DMS53 (cell line): ENCODE measurements at regions not wholly inside any gene's neighbourhood (a gene's known extent, or its start where the extent isn't known, plus 50 kb on each side); places are given as distances from the start of the nearest gene placed in this dataset.
A peak's percentile ranks its signal among the peaks of the same experiment; 100 is the strongest.

Experiments used
- DNase-seq: peaks from one replicate; lab custom pipeline; 2025; lab: John Stamatoyannopoulos, UW

- DNase-seq, result no peak
Observed at GRCh38 chr3:74351213-74351612, 263.2 kb downstream of the CNTN3 start.

- DNase-seq, result no peak
Observed at GRCh38 chr3:74349015-74349414, 265.4 kb downstream of the CNTN3 start.

GRCh38 chr3:74347563-74348268 lies 266.7 kb downstream of the CNTN3 start:
- DNase-seq, result no peak

- DNase-seq, result no peak
Observed at GRCh38 chr3:74346896-74347295, 267.6 kb downstream of the CNTN3 start.

GRCh38 chr3:74345701-74346100 lies 268.8 kb downstream of the CNTN3 start:
- no peak for DNase-seq

- DNase-seq, result no peak
Observed at GRCh38 chr3:74344865-74345440, 269.5 kb downstream of the CNTN3 start.

- no peak for DNase-seq
Observed at GRCh38 chr3:74343391-74343790, 271.1 kb downstream of the CNTN3 start.

- no peak for DNase-seq
Observed at GRCh38 chr3:74338998-74339397, 275.5 kb downstream of the CNTN3 start.

- DNase-seq, result no peak
Observed at GRCh38 chr3:74332165-74332564, 282.3 kb downstream of the CNTN3 start.

- no peak for DNase-seq
Observed at GRCh38 chr3:74331711-74332110, 282.7 kb downstream of the CNTN3 start.

GRCh38 chr3:74329096-74329495 lies 285.4 kb downstream of the CNTN3 start:
- DNase-seq, result no peak

- DNase-seq, result peak; percentile 0
Observed at GRCh38 chr3:74328435-74328834, 286.0 kb downstream of the CNTN3 start.

GRCh38 chr3:74315291-74315690 lies 299.2 kb downstream of the CNTN3 start:
- DNase-seq, result no peak

- no peak for DNase-seq
Observed at GRCh38 chr3:74314696-74315095, 299.8 kb downstream of the CNTN3 start.

- no peak for DNase-seq
Observed at GRCh38 chr3:74309716-74310115, 304.7 kb downstream of the CNTN3 start.

- no peak for DNase-seq
Observed at GRCh38 chr3:74304424-74304823, 310.0 kb downstream of the CNTN3 start.

- DNase-seq, result no peak
Observed at GRCh38 chr3:74303711-74304110, 310.7 kb downstream of the CNTN3 start.

- DNase-seq, result no peak
Observed at GRCh38 chr3:74302969-74303368, 311.5 kb downstream of the CNTN3 start.

- DNase-seq, result no peak
Observed at GRCh38 chr3:74302281-74302680, 312.2 kb downstream of the CNTN3 start.

GRCh38 chr3:74301056-74301455 lies 313.4 kb downstream of the CNTN3 start:
- DNase-seq, result no peak

GRCh38 chr3:74295479-74295878 lies 319.0 kb downstream of the CNTN3 start:
- DNase-seq, result no peak

- no peak for DNase-seq
Observed at GRCh38 chr3:74288761-74289160, 325.7 kb downstream of the CNTN3 start.

GRCh38 chr3:74287557-74287956 lies 326.9 kb downstream of the CNTN3 start:
- no peak for DNase-seq

- DNase-seq, result no peak
Observed at GRCh38 chr3:74282202-74282601, 332.3 kb downstream of the CNTN3 start.
